ENCODE measurements at regions not wholly inside any gene's neighbourhood (a gene's known extent, or its start where the extent isn't known, plus 50 kb on each side); places are given as distances from the start of the nearest gene placed in this dataset.

DNA sequence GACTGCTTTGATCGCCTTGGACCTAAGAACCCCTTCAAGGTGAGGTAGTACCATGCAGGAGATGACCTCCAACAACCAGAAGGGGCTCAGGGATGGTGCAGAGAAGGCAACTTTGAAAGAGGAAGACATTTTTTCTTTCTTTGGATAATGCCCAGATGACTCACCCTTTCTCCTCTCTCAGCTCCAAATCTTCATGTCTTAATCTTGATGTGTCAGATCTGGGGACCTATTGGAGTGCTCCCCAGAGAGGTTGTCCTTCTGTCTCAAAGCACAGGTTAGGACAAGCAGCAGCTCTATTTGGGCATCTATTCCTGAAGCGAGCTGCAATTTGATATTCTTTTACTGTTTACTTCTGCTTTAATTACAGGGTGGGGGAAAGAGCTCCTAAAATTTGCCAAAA, 229.9 kb upstream of the MAP3K1 start:
- Histone ChIP-seq H3K9me1 (ENCODE audit: control insufficient read depth, extremely low read depth, insufficient read depth, low read length) (no peaks in the 10 kb centered on the region), H3K27ac (ENCODE audit: control insufficient read depth, insufficient read depth, low read length) (no peak overlapping the region), H3K4me1 (ENCODE audit: control insufficient read depth, extremely low read depth, insufficient read depth, low read length) (peaks cover 19% of the 10 kb centered on the region), H3K9ac (ENCODE audit: control insufficient read depth, extremely low read depth, insufficient read depth, low read length) (no peak overlapping the region), H2AFZ (ENCODE audit: control insufficient read depth, low read length) (no peak overlapping the region), H3K27me3 (ENCODE audit: control insufficient read depth, extremely low read depth, insufficient read depth, low read length) (no peaks in the 10 kb centered on the region), H3K36me3 (ENCODE audit: control insufficient read depth in 2 of 2, extremely low read depth in 1 of 2, insufficient read depth in 2 of 2, low read length in 2 of 2) (no peaks in the 10 kb centered on the region), H3K79me2 (ENCODE audit: control insufficient read depth, insufficient read depth, low read length) (no peaks in the 10 kb centered on the region), H4K20me1 (ENCODE audit: control insufficient read depth, extremely low read depth, insufficient read depth, low read length) (no peaks in the 10 kb centered on the region), H3K9me3 (ENCODE audit: control insufficient read depth, low read depth, low read length) (no peaks in the 10 kb centered on the region), H3K4me3 (ENCODE audit: control insufficient read depth in 2 of 3, extremely low read depth in 1 of 3, insufficient read depth in 2 of 3, low read depth in 1 of 3, low read length in 3 of 3) (peak overlapping the region in 2 of 3 experiments; percentile 8 to 44), H3K4me2 (ENCODE audit: control insufficient read depth, extremely low read depth, insufficient read depth, low read depth, low read length) (peak overlapping the region; percentile 72)
- dilution Hi-C loops (cut with MboI; ENCODE audit: extremely low pct_ligation_motif_present, low sequenced_read_pairs) = no loop called here
- DNase-seq (ENCODE audit: low read depth, low spot score) (no peak), FAIRE-seq (peak; percentile 88)
- no peak for TF ChIP-seq EZH2 (IDR thresholded peaks at IDR 0.05; ENCODE audit: low read length)
- TF ChIP-seq, protein P1, sequence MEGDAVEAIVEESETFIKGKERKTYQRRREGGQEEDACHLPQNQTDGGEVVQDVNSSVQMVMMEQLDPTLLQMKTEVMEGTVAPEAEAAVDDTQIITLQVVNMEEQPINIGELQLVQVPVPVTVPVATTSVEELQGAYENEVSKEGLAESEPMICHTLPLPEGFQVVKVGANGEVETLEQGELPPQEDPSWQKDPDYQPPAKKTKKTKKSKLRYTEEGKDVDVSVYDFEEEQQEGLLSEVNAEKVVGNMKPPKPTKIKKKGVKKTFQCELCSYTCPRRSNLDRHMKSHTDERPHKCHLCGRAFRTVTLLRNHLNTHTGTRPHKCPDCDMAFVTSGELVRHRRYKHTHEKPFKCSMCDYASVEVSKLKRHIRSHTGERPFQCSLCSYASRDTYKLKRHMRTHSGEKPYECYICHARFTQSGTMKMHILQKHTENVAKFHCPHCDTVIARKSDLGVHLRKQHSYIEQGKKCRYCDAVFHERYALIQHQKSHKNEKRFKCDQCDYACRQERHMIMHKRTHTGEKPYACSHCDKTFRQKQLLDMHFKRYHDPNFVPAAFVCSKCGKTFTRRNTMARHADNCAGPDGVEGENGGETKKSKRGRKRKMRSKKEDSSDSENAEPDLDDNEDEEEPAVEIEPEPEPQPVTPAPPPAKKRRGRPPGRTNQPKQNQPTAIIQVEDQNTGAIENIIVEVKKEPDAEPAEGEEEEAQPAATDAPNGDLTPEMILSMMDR (optimal IDR thresholded peaks at IDR 0.05 in 1 of 3, IDR thresholded peaks at IDR 0.05 in 1 of 3, conservative IDR thresholded peaks at IDR 0.05 in 1 of 3; ENCODE audit: extremely low read depth in 1 of 3, insufficient read depth in 2 of 3, low read length in 3 of 3) = no peak

DNA sequence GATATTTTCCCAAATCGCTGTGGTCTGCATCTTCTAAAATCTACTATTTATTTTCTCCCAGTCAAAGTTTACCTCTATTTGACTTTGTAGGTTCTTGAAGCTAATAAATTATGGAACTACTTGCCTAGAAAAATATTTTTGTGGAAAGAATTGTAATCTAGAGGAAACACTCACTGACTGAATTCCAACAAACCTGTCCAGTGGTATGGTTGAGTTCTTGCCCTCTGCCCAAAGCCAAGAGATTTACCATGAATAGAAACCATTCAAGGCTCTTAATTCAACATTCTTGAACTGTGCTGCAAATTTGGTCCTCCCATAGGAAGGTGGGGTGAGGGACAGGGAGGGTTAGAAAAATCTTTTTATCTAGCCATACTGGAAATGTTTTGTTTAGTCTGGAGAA, 233.9 kb upstream of the MAP3K1 start:
- Histone ChIP-seq H3K27ac (ENCODE audit: control insufficient read depth, insufficient read depth, low read length) (no peak overlapping the region), H3K27me3 (ENCODE audit: control insufficient read depth, extremely low read depth, insufficient read depth, low read length) (no peaks in the 10 kb centered on the region), H4K20me1 (ENCODE audit: control insufficient read depth, extremely low read depth, insufficient read depth, low read length) (no peaks in the 10 kb centered on the region), H3K9ac (ENCODE audit: control insufficient read depth, extremely low read depth, insufficient read depth, low read length) (no peak overlapping the region), H3K9me3 (ENCODE audit: control insufficient read depth, low read depth, low read length) (no peaks in the 10 kb centered on the region), H3K4me3 (ENCODE audit: control insufficient read depth in 2 of 3, extremely low read depth in 1 of 3, insufficient read depth in 2 of 3, low read depth in 1 of 3, low read length in 3 of 3) (no peak overlapping the region), H3K4me1 (ENCODE audit: control insufficient read depth, extremely low read depth, insufficient read depth, low read length) (peaks cover 14% of the 10 kb centered on the region), H3K4me2 (ENCODE audit: control insufficient read depth, extremely low read depth, insufficient read depth, low read depth, low read length) (no peak overlapping the region), H2AFZ (ENCODE audit: control insufficient read depth, low read length) (no peak overlapping the region), H3K79me2 (ENCODE audit: control insufficient read depth, insufficient read depth, low read length) (no peaks in the 10 kb centered on the region), H3K9me1 (ENCODE audit: control insufficient read depth, extremely low read depth, insufficient read depth, low read length) (no peaks in the 10 kb centered on the region), H3K36me3 (ENCODE audit: control insufficient read depth in 2 of 2, extremely low read depth in 1 of 2, insufficient read depth in 2 of 2, low read length in 2 of 2) (no peaks in the 10 kb centered on the region)
- dilution Hi-C loops (cut with MboI; ENCODE audit: extremely low pct_ligation_motif_present, low sequenced_read_pairs) = no loop called here
- no peak for DNase-seq (ENCODE audit: low read depth, low spot score)
- no peak for FAIRE-seq
- TF ChIP-seq, protein P1 (optimal IDR thresholded peaks at IDR 0.05 in 1 of 3, IDR thresholded peaks at IDR 0.05 in 1 of 3, conservative IDR thresholded peaks at IDR 0.05 in 1 of 3; ENCODE audit: extremely low read depth in 1 of 3, insufficient read depth in 2 of 3, low read length in 3 of 3) = no peak
- TF ChIP-seq EZH2 (IDR thresholded peaks at IDR 0.05; ENCODE audit: low read length) = no peak
